A549 (cell line): ENCODE measurements at regions not wholly inside any gene's neighbourhood (a gene's known extent, or its start where the extent isn't known, plus 50 kb on each side); places are given as distances from the start of the nearest gene placed in this dataset.

Experiments
- ATAC-seq, 2 experiments: fragments of 200-7000 bp in 1 of 2; fragments of >200 bp in 1 of 2; cut with Nextera tagmentation in 1 of 2; cut with Tn5 transposase in 1 of 2; 3 replicates each; pipeline versions ENCODE4 v1.8.0 to v1.9.1; 2018 to 2020; ENCODE audit warnings: mild to moderate bottlenecking in 1 of 2, moderate library complexity in 1 of 2
- CTCF ChIA-PET: fragments of 300-600 bp; sonication (Branson Sonifier 250); formaldehyde crosslinking; extraction: SDS; loops from one replicate; lab custom pipeline; 2021; ENCODE audit warnings: antibody characterized with exemption, inconsistent platforms; lab: Yijun Ruan, JAX
- POLR2A ChIA-PET: fragments of 350-600 bp; formaldehyde crosslinking; extraction: SDS; loops from one replicate; lab custom pipeline; 2021; ENCODE audit warnings: antibody characterized with exemption, inconsistent platforms; lab: Yijun Ruan, JAX
- DNase-seq, 2 experiments: peaks; one replicate each; pipeline versions ENCODE4 v3.0.0 to v3.0.0-alpha.2; 2011 to 2016; ENCODE audit warnings: low read depth in 1 of 2, low spot score in 1 of 2
- FAIRE-seq: peaks from 2 replicates; lab custom pipeline; 2011; peaks lifted over from hg19 to GRCh38; lab: Jason Lieb, UNC
- H3K27ac ChIP-seq, 2 experiments: fragments of >200 bp; sonication (Bioruptor Twin); formaldehyde crosslinking; 3 replicates each; pipeline ENCODE4 v1.5.1; 2016 to 2017
- H3K4me1 ChIP-seq: fragments of >200 bp; sonication (Bioruptor Twin); formaldehyde crosslinking; 3 replicates; pipeline ENCODE4 v1.6.1; 2016
- H3K4me2 ChIP-seq: fragments of >200 bp; sonication (Bioruptor Twin); formaldehyde crosslinking; 3 replicates; pipeline ENCODE4 v1.6.1; 2016
- H3K4me3 ChIP-seq: fragments of >200 bp; sonication (Bioruptor Twin); formaldehyde crosslinking; 3 replicates; pipeline ENCODE4 v1.5.1; 2016
- H3K9me3 ChIP-seq: fragments of >200 bp; sonication (Bioruptor Twin); formaldehyde crosslinking; 3 replicates; pipeline ENCODE4 v1.6.1; 2016
- BHLHE40 ChIP-seq: IDR thresholded peaks from 2 replicates; pipeline ENCODE4 v1.6.1; 2012; ENCODE audit warnings: low read depth, low read length, inconsistent platforms
- CBX8 ChIP-seq: fragments of 200-600 bp; sonication (generic); IDR thresholded peaks from 2 replicates; pipeline ENCODE4 v1.6.1; 2016
- CHD2 ChIP-seq: fragments of 150-350 bp; IDR thresholded peaks from 2 replicates; pipeline ENCODE4 v1.6.1; 2014; ENCODE audit warnings: low read length; ENCODE audit not compliant: partially characterized antibody
- CHD4 ChIP-seq: fragments of 200-600 bp; sonication (generic); IDR thresholded peaks from 2 replicates; pipeline ENCODE4 v1.6.1; 2016; ENCODE audit warnings: antibody characterized with exemption, mild to moderate bottlenecking, borderline replicate concordance
- CTCF ChIP-seq: fragments of >200 bp; sonication (Bioruptor Twin); formaldehyde crosslinking; IDR thresholded peaks from 3 replicates; pipeline ENCODE4 v1.5.1; 2016
- EHMT2 ChIP-seq: fragments of 200-600 bp; sonication (generic); IDR thresholded peaks from 2 replicates; pipeline ENCODE4 v1.6.1; 2016; ENCODE audit warnings: antibody characterized with exemption, low read depth, mild to moderate bottlenecking, moderate library complexity
- ESRRA ChIP-seq: fragments of 150-350 bp; IDR thresholded peaks from 2 replicates; pipeline ENCODE4 v1.6.1; 2014; ENCODE audit warnings: mild to moderate bottlenecking, low read length, borderline replicate concordance
- HDAC2 ChIP-seq: fragments of 200-600 bp; sonication (generic); IDR thresholded peaks from 2 replicates; pipeline ENCODE4 v1.6.1; 2016
- JUNB ChIP-seq: fragments of >200 bp; sonication (Bioruptor Twin); formaldehyde crosslinking; IDR thresholded peaks from 2 replicates; pipeline ENCODE4 v1.6.1; 2016
- KDM5A ChIP-seq: fragments of 200-600 bp; sonication (generic); IDR thresholded peaks from 2 replicates; pipeline ENCODE4 v1.6.1; 2016; ENCODE audit warnings: antibody characterized with exemption, mild to moderate bottlenecking
- MAFK ChIP-seq: fragments of 450-650 bp; IDR thresholded peaks from 2 replicates; pipeline ENCODE4 v1.6.1; 2014; ENCODE audit not compliant: partially characterized antibody
- NFE2L2 ChIP-seq: fragments of 150-350 bp; conservative IDR thresholded peaks from 2 replicates; pipeline ENCODE4 v1.6.1; 2014; ENCODE audit warnings: low read length
- NPAS2 ChIP-seq: fragments of 250-450 bp; sonication (Bioruptor Pico); IDR thresholded peaks from 2 replicates; pipeline ENCODE4 v1.8.0; 2022; ENCODE audit warnings: mild to moderate bottlenecking, moderate library complexity, borderline replicate concordance
- NR3C1 ChIP-seq: fragments of >200 bp; sonication (Bioruptor Twin); formaldehyde crosslinking; IDR thresholded peaks from 3 replicates; pipeline ENCODE4 v1.6.1; 2017
- PBX3 ChIP-seq: IDR thresholded peaks from 2 replicates; pipeline ENCODE4 v1.6.1; 2012
- POLR2AphosphoS2 ChIP-seq: conservative IDR thresholded peaks from 2 replicates; pipeline ENCODE4 v1.6.1; 2012; ENCODE audit warnings: low read length, improper control_type of control experiment, inconsistent platforms
- RARB ChIP-seq: fragments of 250-450 bp; sonication (Bioruptor Pico); IDR thresholded peaks from 2 replicates; pipeline ENCODE4 v1.8.0; 2021; ENCODE audit warnings: mild to moderate bottlenecking, moderate library complexity
- RFX5 ChIP-seq: fragments of 450-650 bp; IDR thresholded peaks from 2 replicates; pipeline ENCODE4 v1.7.1; 2014; ENCODE audit warnings: antibody characterized with exemption, mild to moderate bottlenecking, moderate library complexity
- RNF2 ChIP-seq: fragments of 200-600 bp; sonication (generic); IDR thresholded peaks from 2 replicates; pipeline ENCODE4 v1.6.1; 2016; ENCODE audit warnings: low read depth, mild to moderate bottlenecking, antibody characterized with exemption, moderate library complexity, borderline replicate concordance
- ZC3H11A ChIP-seq: fragments of 450-650 bp; IDR thresholded peaks from 2 replicates; pipeline ENCODE4 v1.6.1; 2014; ENCODE audit warnings: antibody characterized with exemption, mild to moderate bottlenecking
- WGBS: methylation state at CpG from one replicate; pipeline ENCODE4 v1.1.6; 2017; ENCODE audit errors: missing lambda C conversion rate; 5-methylcytosine and 5-hydroxymethylcytosine counted together
- TF ChIP-seq, protein P1 (sequence below): fragments of 250-450 bp; sonication (Bioruptor Pico); IDR thresholded peaks from 2 replicates; pipeline ENCODE4 v1.5.0; 2021; ENCODE audit warnings: mild to moderate bottlenecking, moderate library complexity, borderline replicate concordance

GRCh38 chr9:90017679-90018078 lies 412.9 kb downstream of the GADD45G start:
- no peak for TF ChIP-seq NR3C1
- TF ChIP-seq MAFK: no peak
- TF ChIP-seq POLR2AphosphoS2: no peak
- no peak for TF ChIP-seq CHD4
- TF ChIP-seq NPAS2 (CRISPR knock-in tag): no peak
- TF ChIP-seq RFX5: no peak
- no peak for TF ChIP-seq NFE2L2
- no peak for TF ChIP-seq RARB (CRISPR knock-in tag)
- TF ChIP-seq, protein P1, sequence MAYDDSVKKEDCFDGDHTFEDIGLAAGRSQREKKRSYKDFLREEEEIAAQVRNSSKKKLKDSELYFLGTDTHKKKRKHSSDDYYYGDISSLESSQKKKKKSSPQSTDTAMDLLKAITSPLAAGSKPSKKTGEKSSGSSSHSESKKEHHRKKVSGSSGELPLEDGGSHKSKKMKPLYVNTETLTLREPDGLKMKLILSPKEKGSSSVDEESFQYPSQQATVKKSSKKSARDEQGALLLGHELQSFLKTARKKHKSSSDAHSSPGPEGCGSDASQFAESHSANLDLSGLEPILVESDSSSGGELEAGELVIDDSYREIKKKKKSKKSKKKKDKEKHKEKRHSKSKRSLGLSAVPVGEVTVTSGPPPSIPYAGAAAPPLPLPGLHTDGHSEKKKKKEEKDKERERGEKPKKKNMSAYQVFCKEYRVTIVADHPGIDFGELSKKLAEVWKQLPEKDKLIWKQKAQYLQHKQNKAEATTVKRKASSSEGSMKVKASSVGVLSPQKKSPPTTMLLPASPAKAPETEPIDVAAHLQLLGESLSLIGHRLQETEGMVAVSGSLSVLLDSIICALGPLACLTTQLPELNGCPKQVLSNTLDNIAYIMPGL (CRISPR knock-in tag): no peak
- no peak for TF ChIP-seq BHLHE40
- TF ChIP-seq CBX8: no peak
- TF ChIP-seq JUNB: no peak
- no peak for TF ChIP-seq ZC3H11A
- no peak for TF ChIP-seq RNF2
- no peak for TF ChIP-seq ESRRA
- no peak for TF ChIP-seq EHMT2
- no peak for TF ChIP-seq CHD2
- TF ChIP-seq KDM5A: no peak
- no peak for TF ChIP-seq HDAC2
- no peak for TF ChIP-seq CTCF
- Histone ChIP-seq H3K9me3 (peaks cover 5% of the 10 kb centered on the region; the same call in 1 of the 3 replicates), H3K4me2 (no peak overlapping the region), H3K27ac (no peak overlapping the region), H3K4me1 (no peaks in the 10 kb centered on the region), H3K4me3 (no peak overlapping the region)
- FAIRE-seq (no peak), DNase-seq (no peak), ATAC-seq (no peak)
- 67% methylated on average over 7 of the region's 7 CpGs for WGBS
- CTCF ChIA-PET: no interaction called here
- POLR2A ChIA-PET: no interaction called here

- no peaks in the 10 kb centered on the region for H3K4me1 ChIP-seq
- ATAC-seq: no peak
- ChIA-PET POLR2A (no interaction called here), CTCF (interaction anchor here (0.8 to 1.0 kb wide), 3 partner anchors 404 to 420 kb away, joined by 3 read pairs; no protein-coding TSS in a partner anchor)
- WGBS: 48% methylated on average over 2 of the region's 2 CpGs
- TF ChIP-seq CHD4 (no peak), NR3C1 (no peak), PBX3 (no peak), HDAC2 (no peak)
- no peak for FAIRE-seq
- H3K9me3 ChIP-seq: peaks cover 5% of the 10 kb centered on the region; the same call in 1 of the 3 replicates
- no peak overlapping the region for H3K4me2 ChIP-seq
- no peak overlapping the region for H3K27ac ChIP-seq
- no peak for DNase-seq
- H3K4me3 ChIP-seq: no peak overlapping the region
These were observed 413.9 kb downstream of the GADD45G start for GRCh38 chr9:90018688-90019087.

DNA sequence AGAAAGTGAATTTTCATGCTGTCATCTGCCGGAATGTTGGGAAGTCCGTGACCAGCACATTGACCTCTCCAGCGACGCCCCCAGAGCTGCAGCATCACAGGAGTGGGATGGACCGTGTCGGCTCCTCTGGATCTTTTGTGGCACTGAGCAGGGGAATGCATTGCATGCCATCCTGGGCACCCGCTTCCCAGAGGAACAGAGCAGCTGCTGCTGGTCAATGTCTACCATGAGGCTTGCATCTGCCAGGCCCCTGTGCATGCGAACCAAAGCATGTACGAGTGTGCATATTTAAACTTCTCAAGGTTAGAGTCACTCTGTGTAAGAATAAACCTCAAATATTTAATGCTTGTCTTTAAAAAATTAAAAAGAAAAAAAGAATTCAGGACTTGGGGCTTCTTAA lies 414.8 kb downstream of the GADD45G start:
- no peak for TF ChIP-seq CBX8
- no peak for DNase-seq
- Histone ChIP-seq H3K9me3 (peaks cover 5% of the 10 kb centered on the region; the same call in 1 of the 3 replicates), H3K4me1 (no peaks in the 10 kb centered on the region), H3K4me3 (no peak overlapping the region), H3K27ac (no peak overlapping the region), H3K4me2 (no peak overlapping the region)
- no peak for ATAC-seq
- no peak for FAIRE-seq
- 71% methylated on average over 8 of the region's 9 CpGs for WGBS
- CTCF ChIA-PET: no interaction called here
- POLR2A ChIA-PET: no interaction called here
